Omental fat pad (tissue), 3 donors: ENCODE measurements at regions not wholly inside any gene's neighbourhood (a gene's known extent, or its start where the extent isn't known, plus 50 kb on each side); places are given as distances from the start of the nearest gene placed in this dataset.
"Not testable (repeated sequence)": the region's sequence is repeated elsewhere in the genome, so short reads cannot be mapped to it uniquely, and the experiment has no call there.

Experiments used
- ATAC-seq: fragments of 150-250 bp; one replicate; pipeline ENCODE4 v1.9.1; 2016; ENCODE audit warnings: mild to moderate bottlenecking, moderate library complexity; ENCODE audit not compliant: low FRiP score
- DNase-seq: peaks from one replicate; pipeline ENCODE4 v3.0.0-alpha.2; 2019; ENCODE audit warnings: low spot score
- CTCF ChIP-seq, 3 donors: fragments of 450-650 bp; IDR thresholded peaks; one replicate each; pipeline ENCODE4 v1.5.1; 2016 to 2017; ENCODE audit warnings: antibody characterized with exemption in 3 of 3, mild to moderate bottlenecking in 3 of 3, moderate library complexity in 2 of 3

- no peak for DNase-seq
- no peak for ATAC-seq
- TF ChIP-seq CTCF (IDR thresholded peaks at IDR 0.05): no peak
These were observed 564.6 kb downstream of the MFSD1 start for GRCh38 chr3:159366476-159366875.

DNA sequence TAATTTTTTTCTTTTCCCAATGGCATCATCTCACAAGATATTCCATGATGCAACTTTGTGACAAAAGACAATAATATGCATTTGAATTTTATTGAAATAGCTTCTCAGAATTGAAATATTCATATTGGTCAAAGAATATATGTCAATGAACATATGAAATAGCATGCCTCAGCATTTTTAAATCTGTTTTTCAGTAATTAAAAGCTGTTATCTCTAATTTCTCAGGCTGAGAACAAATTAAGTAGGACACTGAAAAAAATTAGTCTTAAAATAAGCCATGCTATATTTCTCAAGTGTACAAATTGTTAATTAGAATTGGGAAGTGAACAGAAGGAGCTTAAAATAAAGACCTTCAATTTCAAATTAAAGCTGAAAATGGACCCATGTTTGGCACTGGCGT lies 570.1 kb downstream of the MFSD1 start:
- TF ChIP-seq CTCF (IDR thresholded peaks at IDR 0.05): no peak
- ATAC-seq (no peak), DNase-seq (no peak)

DNA sequence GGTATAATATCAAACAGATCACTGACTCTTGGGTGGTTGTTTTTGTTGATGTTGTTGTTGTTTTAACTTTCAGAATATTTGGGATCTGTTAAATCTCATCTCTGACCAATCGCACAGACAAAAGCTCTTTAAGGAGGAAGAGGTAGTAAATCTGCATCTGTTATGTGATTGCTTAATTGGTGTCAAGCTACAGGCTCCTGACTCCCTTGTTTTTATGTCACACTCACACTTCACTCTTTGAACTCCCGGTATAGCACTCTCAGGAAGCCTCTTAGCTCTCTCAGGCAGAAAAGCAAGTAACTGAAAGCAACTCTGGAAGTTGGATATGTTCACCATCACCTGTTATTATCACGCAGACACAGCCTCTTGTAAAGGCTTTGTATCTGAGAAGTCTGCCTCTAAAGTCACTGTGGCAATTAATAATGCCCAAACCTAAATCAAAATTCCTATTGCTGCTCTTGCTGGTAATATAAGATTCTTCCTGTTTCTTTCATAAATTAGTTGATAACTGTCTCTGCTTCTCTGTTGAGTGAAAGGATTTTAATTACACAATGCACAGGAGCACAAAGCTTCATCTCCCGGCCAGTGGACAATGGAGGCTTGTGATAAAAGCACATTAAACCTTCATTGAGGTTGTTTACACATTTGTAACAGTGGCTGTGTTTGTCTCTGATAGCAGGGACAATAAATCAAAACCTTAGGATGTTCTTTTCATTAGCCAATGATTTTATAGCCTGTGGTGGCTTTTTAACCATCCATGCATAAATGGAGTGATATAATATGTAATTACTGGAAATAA lies 576.7 kb downstream of the MFSD1 start:
- ATAC-seq: no peak

DNA sequence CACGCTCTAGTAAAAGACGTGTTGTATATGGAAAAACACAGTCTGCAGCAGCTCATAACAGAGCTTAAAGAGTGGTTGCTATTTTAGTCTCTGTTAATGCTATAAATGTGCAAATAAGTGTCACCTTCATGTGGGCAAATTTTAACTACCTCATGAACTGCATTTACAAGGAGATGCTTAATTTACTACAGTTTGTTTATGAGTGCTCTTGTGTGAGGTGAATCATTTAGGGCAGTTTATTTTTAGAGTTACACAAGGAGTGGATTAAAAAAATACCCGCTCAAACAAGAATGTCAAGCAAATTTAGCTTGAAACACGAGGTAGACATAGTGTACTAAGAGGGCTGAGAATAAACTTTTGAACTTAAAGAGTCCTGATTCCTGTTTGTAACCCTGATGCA lies 579.0 kb downstream of the MFSD1 start:
- no peak for TF ChIP-seq CTCF (IDR thresholded peaks at IDR 0.05)
- DNase-seq (no peak), ATAC-seq (no peak)

More for the DNA sequence above, 576.7 kb downstream of the MFSD1 start:
- TF ChIP-seq CTCF (IDR thresholded peaks at IDR 0.05): no peak
- DNase-seq: no peak

- no peak for TF ChIP-seq CTCF (IDR thresholded peaks at IDR 0.05)
- DNase-seq (no peak), ATAC-seq (no peak)
These were observed 588.9 kb downstream of the MFSD1 start for GRCh38 chr3:159390656-159391212.

DNA sequence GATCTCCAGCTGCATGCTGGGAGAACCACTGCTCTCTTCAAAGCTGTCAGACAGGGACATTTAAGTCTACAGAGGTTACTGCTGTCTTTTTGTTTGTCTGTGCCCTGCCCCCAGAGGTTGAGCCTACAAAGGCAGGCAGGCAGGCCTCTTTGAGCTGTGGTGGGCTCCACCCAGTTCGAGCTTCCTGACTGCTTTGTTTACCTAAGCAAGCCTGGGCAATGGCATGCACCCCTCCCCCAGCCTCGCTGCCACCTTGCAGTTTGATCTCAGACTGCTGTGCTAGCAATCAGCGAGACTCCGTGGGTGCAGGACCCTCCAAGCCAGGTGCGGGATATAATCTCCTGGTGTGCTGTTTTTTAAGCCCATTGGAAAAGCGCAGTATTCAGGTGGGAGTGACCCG lies 591.0 kb upstream of the IL12A start:
- not testable (repeated sequence) for DNase-seq, ATAC-seq

- ATAC-seq (no peak), DNase-seq (no peak)
- TF ChIP-seq CTCF (IDR thresholded peaks at IDR 0.05): no peak
These were observed 587.6 kb upstream of the IL12A start for GRCh38 chr3:159401069-159401468.

DNA sequence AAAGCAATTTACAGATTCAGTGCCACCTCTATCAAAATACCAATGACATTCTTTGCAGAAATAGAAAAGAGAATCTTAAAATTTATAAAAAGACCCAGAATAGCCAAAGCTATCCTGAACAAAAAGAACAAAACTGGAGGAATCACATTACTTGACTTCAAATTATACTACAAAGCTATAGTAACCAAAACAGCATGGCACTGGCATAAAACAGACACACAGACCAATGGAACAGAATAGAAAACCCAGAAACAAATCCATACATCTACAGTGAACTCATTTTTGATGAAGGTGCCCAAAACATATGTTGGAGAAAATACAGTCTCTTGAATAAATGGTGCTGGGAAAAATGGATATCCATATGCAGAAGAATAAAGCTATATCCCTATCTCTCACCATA lies 578.9 kb upstream of the IL12A start:
- not testable (repeated sequence) for ATAC-seq, DNase-seq
